OCI-LY1 (cell line): ENCODE measurements at regions not wholly inside any gene's neighbourhood (a gene's known extent, or its start where the extent isn't known, plus 50 kb on each side); places are given as distances from the start of the nearest gene placed in this dataset.

Experiments used
- CTCF ChIP-seq: fragments of 200-600 bp; sonication (generic), shearing (Covaris generic); IDR thresholded peaks from 2 replicates; pipeline ENCODE4 v1.5.1; 2017; ENCODE audit warnings: mild to moderate bottlenecking, antibody characterized with exemption, low read length, moderate library complexity, mixed read lengths
- EZH2 ChIP-seq: fragments of 200-600 bp; sonication (generic), shearing (Covaris generic); IDR thresholded peaks from 2 replicates; pipeline ENCODE4 v1.8.0; 2017; ENCODE audit warnings: borderline replicate concordance, mixed run types, mild to moderate bottlenecking, antibody characterized with exemption, low read length, moderate library complexity, mixed read lengths

- TF ChIP-seq CTCF: no peak
- no peak for TF ChIP-seq EZH2
Measured at GRCh38 chr9:80775971-80776370, 913.4 kb downstream of the TLE1 start.
